Right lobe of liver (tissue), 6 donors: ENCODE measurements at regions not wholly inside any gene's neighbourhood (a gene's known extent, or its start where the extent isn't known, plus 50 kb on each side); places are given as distances from the start of the nearest gene placed in this dataset.

ENCODE experiments used
- ATAC-seq, 4 donors: fragments of 200-7000 bp; cut with Tn5 transposase; one replicate each; pipeline ENCODE4 v1.9.1; 2020; ENCODE audit warnings: mild to moderate bottlenecking in 4 of 4, moderate library complexity in 4 of 4
- DNase-seq, 3 donors: peaks; one replicate each; pipeline ENCODE4 v3.0.0-alpha.2; 2020
- H3K27ac ChIP-seq, 3 donors: fragments of 200-600 bp; one replicate each; pipeline ENCODE4 v1.8.0; 2022
- H3K27me3 ChIP-seq, 2 donors: fragments of 200-600 bp; one replicate each; pipeline ENCODE4 v1.8.0; 2022
- H3K36me3 ChIP-seq, 4 donors: fragments of 200-600 bp; sonication (generic) in 1 of 4; one replicate each; pipeline versions ENCODE4 v1.5.1 to v1.8.0; 2017 to 2022; ENCODE audit warnings: control low read depth in 1 of 4
- H3K4me1 ChIP-seq, 4 donors: fragments of 200-600 bp; sonication (generic) in 1 of 4; one replicate each; pipeline versions ENCODE4 v1.5.1 to v1.8.0; 2017 to 2022; ENCODE audit warnings: control low read depth in 1 of 4
- H3K4me3 ChIP-seq, 3 donors: fragments of 200-600 bp; one replicate each; pipeline ENCODE4 v1.8.0; 2022
- H3K9me3 ChIP-seq, 4 donors: fragments of 200-600 bp; sonication (generic) in 1 of 4; one replicate each; pipeline versions ENCODE4 v1.5.1 to v1.8.0; 2017 to 2022; ENCODE audit warnings: control low read depth in 1 of 4
- CTCF ChIP-seq, 4 donors: fragments of 200-600 bp in 3 of 4; fragments of 450-650 bp in 1 of 4; IDR thresholded peaks; one replicate each; pipeline versions ENCODE4 v1.5.1 to v1.8.0; 2016 to 2022; ENCODE audit warnings: antibody characterized with exemption in 4 of 4, mild to moderate bottlenecking in 2 of 4
- POLR2A ChIP-seq: fragments of 450-650 bp; IDR thresholded peaks from one replicate; pipeline ENCODE4 v1.6.1; 2017; ENCODE audit warnings: antibody characterized with exemption, mild to moderate bottlenecking
- WGBS: methylation state at CpG from one replicate; pipeline ENCODE4 v1.1.6; 2018; ENCODE audit warnings: low coverage, low lambda C conversion rate; ENCODE audit not compliant: insufficient coverage; ENCODE audit errors: missing lambda C conversion rate; 5-methylcytosine and 5-hydroxymethylcytosine counted together
- intact Hi-C, 2 donors: fragments of 100-400 bp; cut with DNase I; formaldehyde crosslinking; loops; one replicate each; pipeline versions ENCODE4 v1.11.2 to v1.14.1; 2022
- donor health status: DM: no; HTN: yes; CAD: no.
- donor health status: DM: no; HTN: no; CAD: no.
- donor health status: DM: no; HTN: no; CAD: no.
- donor health status: DM: no; HTN: yes; CAD: no.
- donor health status: DM: no; HTN: yes; CAD: no.

- DNase-seq (no peak), ATAC-seq (no peak)
- intact Hi-C loops, result no loop called here
- H3K27ac ChIP-seq, result no peak overlapping the region
- no peaks in the 10 kb centered on the region for H3K9me3 ChIP-seq
- no peaks in the 10 kb centered on the region for H3K27me3 ChIP-seq
- TF ChIP-seq CTCF (IDR thresholded peaks at IDR 0.05) (no peak), POLR2A (no peak)
- H3K4me3 ChIP-seq, result no peak overlapping the region
- 58% methylated on average over 2 of the region's 2 CpGs for WGBS
- no peaks in the 10 kb centered on the region for H3K36me3 ChIP-seq
- H3K4me1 ChIP-seq, result no peaks in the 10 kb centered on the region
Observed at GRCh38 chr4:185992585-185992984, 76.4 kb upstream of the TLR3 start.

- intact Hi-C loops, result no loop called here
- Histone ChIP-seq H3K27ac (no peak overlapping the region), H3K9me3 (no peaks in the 10 kb centered on the region), H3K36me3 (no peaks in the 10 kb centered on the region), H3K4me3 (no peak overlapping the region), H3K27me3 (no peaks in the 10 kb centered on the region), H3K4me1 (no peaks in the 10 kb centered on the region)
- ATAC-seq, result no peak
- DNase-seq, result no peak
- TF ChIP-seq POLR2A, result no peak
- TF ChIP-seq CTCF (IDR thresholded peaks at IDR 0.05), result no peak
- WGBS, result 75% methylated on average over 6 of the region's 6 CpGs
Observed at GRCh38 chr4:185993328-185993973, 75.5 kb upstream of the TLR3 start.

- no peaks in the 10 kb centered on the region for H3K36me3 ChIP-seq
- no peaks in the 10 kb centered on the region for H3K4me1 ChIP-seq
- intact Hi-C loops, result no loop called here
- WGBS, result 55% methylated on average over 1 of the region's 1 CpG
- H3K9me3 ChIP-seq, result no peaks in the 10 kb centered on the region
- DNase-seq (no peak), ATAC-seq (no peak)
- no peak overlapping the region for H3K27ac ChIP-seq
- no peaks in the 10 kb centered on the region for H3K27me3 ChIP-seq
- TF ChIP-seq CTCF (IDR thresholded peaks at IDR 0.05) (no peak), POLR2A (no peak)
- H3K4me3 ChIP-seq, result no peak overlapping the region
Observed at GRCh38 chr4:185994750-185995149, 74.2 kb upstream of the TLR3 start.

- Histone ChIP-seq H3K9me3 (no peaks in the 10 kb centered on the region), H3K4me3 (no peak overlapping the region), H3K27me3 (no peaks in the 10 kb centered on the region), H3K4me1 (no peaks in the 10 kb centered on the region), H3K36me3 (no peaks in the 10 kb centered on the region), H3K27ac (no peak overlapping the region)
- 80% methylated on average over 6 of the region's 6 CpGs for WGBS
- TF ChIP-seq POLR2A, result no peak
- TF ChIP-seq CTCF (IDR thresholded peaks at IDR 0.05), result no peak
- intact Hi-C loops, result no loop called here
- no peak for DNase-seq
- ATAC-seq, result no peak
Observed at GRCh38 chr4:185995665-185996064, 73.3 kb upstream of the TLR3 start.

GRCh38 chr4:185997296-185997695 is 71.7 kb upstream of the TLR3 start:
- Histone ChIP-seq H3K4me1 (no peaks in the 10 kb centered on the region), H3K36me3 (no peaks in the 10 kb centered on the region), H3K4me3 (no peak overlapping the region), H3K27ac (no peak overlapping the region), H3K9me3 (no peaks in the 10 kb centered on the region), H3K27me3 (no peaks in the 10 kb centered on the region)
- no peak for DNase-seq
- intact Hi-C loops, result no loop called here
- WGBS, result 80% methylated on average over 6 of the region's 7 CpGs
- TF ChIP-seq POLR2A, result no peak
- no peak for TF ChIP-seq CTCF (IDR thresholded peaks at IDR 0.05)
- ATAC-seq, result peak in 1 of 4 donors; percentile 40
